Neural progenitor cell (in vitro differentiated cells): ENCODE measurements at regions not wholly inside any gene's neighbourhood (a gene's known extent, or its start where the extent isn't known, plus 50 kb on each side); places are given as distances from the start of the nearest gene placed in this dataset.

Experiments used
- CTCF ChIP-seq: fragments of 200-600 bp; sonication (generic); IDR thresholded peaks from 2 replicates; pipeline ENCODE4 v1.5.1; 2017; ENCODE audit warnings: antibody characterized with exemption, mild to moderate bottlenecking
- EZH2 ChIP-seq: fragments of 200-600 bp; sonication (generic); IDR thresholded peaks from 2 replicates; pipeline ENCODE4 v1.6.1; 2017; ENCODE audit warnings: antibody characterized with exemption, mild to moderate bottlenecking, moderate library complexity
- EZH2phosphoT487 ChIP-seq: fragments of 200-600 bp; sonication (generic); IDR thresholded peaks from 2 replicates; pipeline ENCODE4 v1.6.1; 2017; ENCODE audit warnings: antibody characterized with exemption

GRCh38 chr6:145115638-145116037, 619.7 kb downstream of the EPM2A start:
- TF ChIP-seq EZH2phosphoT487 = no peak
- no peak for TF ChIP-seq CTCF
- TF ChIP-seq EZH2 = no peak
